MV-4-11 (cell line): ENCODE measurements at regions not wholly inside any gene's neighbourhood (a gene's known extent, or its start where the extent isn't known, plus 50 kb on each side); places are given as distances from the start of the nearest gene placed in this dataset.
"Not testable (repeated sequence)": the region's sequence is repeated elsewhere in the genome, so short reads cannot be mapped to it uniquely, and the experiment has no call there.

ENCODE experiments used
- DNase-seq: peaks from one replicate; lab custom pipeline; 2025; lab: John Stamatoyannopoulos, UW

DNA sequence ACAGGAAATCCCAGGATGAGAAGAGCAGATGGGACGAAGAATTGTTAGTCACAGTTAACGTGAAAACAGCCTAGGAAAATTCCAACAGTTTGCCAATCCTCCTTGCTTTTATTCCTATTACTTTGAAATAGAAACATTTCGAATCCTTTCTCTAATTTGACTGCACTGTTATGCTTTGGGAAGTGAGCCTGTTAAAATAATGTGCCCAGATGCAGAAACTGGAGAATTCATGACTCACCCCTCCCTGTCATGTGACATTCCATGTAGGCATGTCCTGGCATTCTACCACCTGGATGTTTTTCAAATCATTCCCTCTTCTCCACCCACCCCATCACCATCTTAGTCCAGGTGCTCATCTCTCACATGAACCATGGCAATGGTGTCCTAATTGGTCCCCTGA lies 107.3 kb downstream of the MINAR1 start:
- DNase-seq = no peak

DNA sequence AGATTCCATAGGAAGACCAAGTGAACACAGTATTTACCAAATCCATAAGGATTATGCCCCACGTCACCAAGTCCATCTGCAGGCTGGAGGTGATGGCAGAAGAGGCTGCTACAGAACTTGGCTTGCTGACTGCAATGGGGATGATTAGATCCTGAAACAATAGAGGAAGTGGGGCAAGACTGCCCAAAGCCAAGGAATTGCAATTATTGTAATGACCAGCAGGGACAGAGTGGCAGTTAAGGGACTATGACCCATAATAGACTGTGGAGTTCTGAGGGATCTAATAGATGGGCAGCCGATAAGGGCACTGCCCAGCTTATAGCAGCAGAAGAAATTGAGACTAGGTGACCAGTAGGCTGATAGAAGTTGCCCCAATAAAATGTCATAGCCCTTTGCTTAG lies 108.4 kb downstream of the MINAR1 start:
- peak; percentile 73 for DNase-seq

DNA sequence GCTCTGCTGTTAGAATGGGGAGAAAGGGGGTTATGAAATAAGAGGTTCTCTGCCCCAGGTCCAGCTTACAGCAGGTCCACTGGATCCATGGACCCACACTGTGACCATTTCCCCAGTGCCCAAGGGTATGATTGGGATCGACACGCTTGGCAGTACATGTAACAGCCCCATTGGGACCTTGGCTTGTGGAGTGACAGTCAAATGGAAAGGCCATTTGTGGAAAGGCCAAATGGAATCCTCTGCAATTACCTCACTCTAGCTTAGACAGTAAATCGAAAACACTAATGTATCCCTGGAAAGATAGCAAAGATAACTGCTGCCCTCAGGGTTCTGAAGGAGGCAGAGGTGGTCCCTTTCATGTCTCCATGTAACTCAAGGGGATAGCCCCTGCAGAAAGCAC lies 109.1 kb downstream of the MINAR1 start:
- DNase-seq = no peak

DNA sequence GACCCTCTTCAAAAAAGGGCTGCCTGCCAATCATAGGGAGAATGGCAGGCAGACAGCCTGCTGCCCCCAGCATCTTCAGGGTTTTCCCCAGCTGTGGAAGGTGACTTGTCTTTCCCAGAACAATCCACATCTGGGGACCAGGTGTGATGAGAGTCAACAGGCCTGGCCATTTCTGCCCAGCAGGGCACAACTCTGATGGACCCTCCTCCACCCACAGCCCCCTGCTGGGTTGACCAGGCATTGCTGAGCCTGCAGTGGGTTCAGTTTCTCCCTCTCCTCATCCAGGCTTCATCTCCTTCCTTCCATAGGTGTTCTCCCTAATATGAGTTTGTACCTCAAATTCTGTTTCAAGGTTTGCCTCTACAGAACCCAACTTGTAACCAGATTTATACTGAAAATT lies 111.0 kb downstream of the MINAR1 start:
- no peak for DNase-seq

DNA sequence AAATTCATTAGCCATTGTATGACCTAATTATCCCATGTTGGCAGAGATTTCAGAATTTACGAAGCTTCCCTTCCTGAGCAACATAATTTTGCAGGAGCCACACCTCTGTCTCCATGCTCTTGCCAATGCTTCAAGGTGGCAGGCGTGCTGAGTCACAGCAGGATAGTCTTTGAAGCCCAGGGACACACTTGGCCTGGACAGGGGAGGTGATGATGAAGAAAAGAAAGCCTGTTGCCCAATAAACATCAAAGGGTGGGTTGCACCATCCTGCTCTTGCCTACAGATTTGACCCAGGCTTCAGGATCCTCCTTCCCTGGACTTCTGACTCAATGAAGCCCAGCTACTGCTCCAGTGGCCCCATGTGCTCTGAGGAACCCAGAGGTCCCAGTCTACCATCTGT lies 117.1 kb downstream of the MINAR1 start:
- DNase-seq = no peak

DNA sequence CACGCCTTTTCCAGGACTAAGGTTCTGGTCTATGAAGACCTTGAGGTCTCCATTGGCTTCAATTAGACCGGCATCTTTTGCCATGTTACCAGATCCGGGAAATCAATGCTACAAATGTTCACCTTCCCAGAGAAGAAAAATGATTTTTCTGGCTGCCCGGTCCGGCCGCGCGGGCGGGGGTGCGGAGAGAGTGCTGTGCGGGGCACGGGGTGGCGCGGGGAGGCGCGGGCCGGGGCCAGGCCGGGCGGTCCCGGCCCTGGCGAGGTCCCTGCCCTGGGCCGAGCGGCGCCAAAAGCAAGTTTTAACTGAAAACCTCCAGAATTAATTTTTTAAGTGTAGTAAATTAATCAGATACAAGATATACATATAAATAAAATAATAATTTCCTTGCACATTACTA lies 128.2 kb downstream of the MINAR1 start:
- no peak for DNase-seq

DNA sequence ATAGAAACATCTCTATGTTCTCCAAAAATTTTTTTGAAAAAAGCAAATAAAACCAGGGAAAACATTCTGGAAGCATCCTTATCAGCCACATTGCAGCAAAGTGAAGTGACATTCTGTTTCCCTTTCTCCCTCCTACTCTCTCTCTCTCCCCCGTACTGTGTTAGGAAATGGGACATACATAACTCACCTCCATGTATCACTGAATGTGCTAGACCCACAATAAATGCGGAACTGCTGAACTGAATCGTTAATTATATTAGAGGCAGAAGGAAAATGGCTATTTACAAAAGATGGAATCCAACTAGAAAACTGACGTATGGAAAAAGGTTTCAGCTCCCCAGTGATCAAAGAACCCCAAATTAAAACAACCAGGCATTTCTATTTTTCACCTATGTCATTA lies 129.8 kb downstream of the MINAR1 start:
- no peak for DNase-seq

DNA sequence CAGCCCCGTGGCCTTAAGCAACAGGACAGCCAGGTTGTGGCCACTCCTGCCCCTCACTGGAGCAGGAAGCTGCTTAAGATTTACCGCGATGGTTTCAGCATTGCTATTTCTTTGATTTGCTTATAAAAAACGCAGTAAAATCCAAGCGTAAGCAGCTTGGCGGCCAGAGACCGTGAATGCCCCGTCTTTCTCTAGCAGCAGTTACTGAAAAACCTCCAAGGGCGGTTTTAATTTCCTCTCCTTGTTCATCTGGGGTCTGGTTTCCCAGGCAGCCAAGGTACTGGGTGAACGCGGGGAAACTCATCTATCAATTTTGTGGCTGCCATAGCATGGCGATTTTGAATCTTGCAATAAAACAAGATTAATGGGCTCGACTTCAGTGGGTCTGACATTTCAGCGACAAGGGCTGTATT lies 130.3 kb downstream of the MINAR1 start:
- DNase-seq = no peak

- DNase-seq = no peak
Observed at GRCh38 chr15:79562899-79563298, 130.8 kb downstream of the MINAR1 start.

DNA sequence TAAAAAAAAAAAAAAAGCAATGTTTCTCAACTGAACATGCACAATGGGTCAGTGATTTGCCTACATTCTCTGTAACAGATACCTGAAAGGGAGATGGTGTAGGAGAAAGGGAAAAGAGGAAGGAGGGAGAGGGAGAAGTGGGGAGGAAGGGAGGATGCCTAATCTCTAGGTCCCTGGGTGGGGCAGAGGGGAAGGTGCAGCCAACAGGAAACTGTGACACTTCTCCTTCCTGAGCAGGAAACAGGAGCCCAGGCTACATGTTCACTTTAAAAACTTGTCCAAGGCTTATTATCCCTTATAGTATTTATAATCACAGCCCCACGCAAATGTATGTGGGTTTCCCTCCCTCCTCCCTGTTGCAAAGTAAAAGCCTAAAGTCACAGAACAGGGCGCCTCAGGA lies 137.9 kb downstream of the MINAR1 start:
- no peak for DNase-seq

DNA sequence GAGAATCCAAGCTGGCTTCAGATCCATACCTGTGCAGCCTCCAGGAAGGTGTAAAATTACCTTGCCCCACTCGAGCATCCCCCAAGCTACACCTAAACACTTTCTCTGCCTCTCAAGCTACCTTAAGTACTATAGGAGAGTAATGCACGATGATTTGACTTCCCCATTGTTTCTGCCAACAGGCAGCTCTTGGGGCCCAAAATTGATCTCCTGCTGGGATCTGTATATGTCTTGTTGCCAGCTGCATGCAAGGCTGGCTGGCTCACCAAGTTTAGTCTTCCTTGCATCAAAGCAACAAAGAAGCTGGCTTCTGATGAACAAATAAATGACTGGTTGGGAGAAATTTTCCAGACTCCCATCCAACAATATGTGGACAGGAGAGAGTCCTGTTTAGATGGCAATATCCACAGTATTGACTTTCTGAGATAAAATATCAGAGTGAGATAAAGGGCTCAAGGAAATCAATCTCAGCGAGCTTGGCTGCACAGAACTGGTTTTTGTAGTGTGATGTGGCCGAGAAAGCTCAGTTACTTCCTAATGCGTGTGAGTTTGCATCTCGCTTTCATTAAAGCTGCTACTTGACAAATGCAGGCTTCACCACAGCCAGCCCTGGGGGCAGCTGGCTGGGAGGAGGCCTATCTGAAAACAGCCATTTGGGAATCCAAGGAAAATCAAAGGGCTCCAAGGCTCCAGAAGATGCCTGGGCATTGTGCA lies 140.7 kb downstream of the MINAR1 start:
- no peak for DNase-seq

GRCh38 chr15:79574431-79575273 lies 142.5 kb downstream of the MINAR1 start:
- DNase-seq = not testable (repeated sequence)

GRCh38 chr15:79582650-79583049 lies 150.5 kb downstream of the MINAR1 start:
- DNase-seq = no peak

GRCh38 chr15:79592126-79592525 lies 160.0 kb downstream of the MINAR1 start:
- no peak for DNase-seq

DNA sequence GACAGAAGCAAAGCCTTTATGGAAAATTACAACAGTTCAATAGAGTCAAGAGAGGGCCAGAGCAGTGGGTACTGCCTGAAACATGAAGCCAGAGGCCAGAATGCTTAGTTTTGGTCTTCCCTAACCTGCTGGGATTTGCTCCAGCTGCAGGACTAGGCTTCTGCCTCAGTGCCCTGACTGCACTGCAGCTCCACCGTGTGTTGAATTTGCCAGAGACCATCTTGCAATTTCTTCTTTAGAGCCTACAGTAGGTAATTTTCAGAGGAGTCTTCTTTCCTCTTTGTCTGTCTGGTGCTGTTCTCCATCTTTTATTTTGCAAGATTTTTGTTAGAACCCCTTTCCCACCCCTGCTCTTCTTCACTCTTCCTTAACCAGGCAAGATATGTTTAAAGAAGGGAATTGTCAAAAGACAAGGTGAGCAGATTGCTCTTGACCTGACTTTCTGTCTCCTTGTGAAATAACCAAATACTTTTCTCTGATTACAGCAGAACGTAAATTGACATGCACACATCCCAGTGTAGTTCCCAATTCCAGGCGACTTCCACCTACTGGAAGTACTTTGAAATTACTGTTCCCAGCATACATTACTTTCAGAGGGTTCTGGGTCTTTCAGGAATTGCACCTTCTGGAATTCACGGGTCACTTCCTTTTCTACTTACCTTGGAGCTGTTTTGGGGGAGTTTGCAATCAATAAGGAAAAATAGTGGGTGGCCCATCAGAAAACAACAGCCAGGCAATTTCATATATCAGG lies 161.2 kb downstream of the MINAR1 start:
- no peak for DNase-seq

- DNase-seq = no peak
Observed at GRCh38 chr15:79595306-79595705, 163.2 kb downstream of the MINAR1 start.

- DNase-seq = peak; percentile 89
Observed at GRCh38 chr15:79595995-79596622, 164.0 kb downstream of the MINAR1 start.

DNA sequence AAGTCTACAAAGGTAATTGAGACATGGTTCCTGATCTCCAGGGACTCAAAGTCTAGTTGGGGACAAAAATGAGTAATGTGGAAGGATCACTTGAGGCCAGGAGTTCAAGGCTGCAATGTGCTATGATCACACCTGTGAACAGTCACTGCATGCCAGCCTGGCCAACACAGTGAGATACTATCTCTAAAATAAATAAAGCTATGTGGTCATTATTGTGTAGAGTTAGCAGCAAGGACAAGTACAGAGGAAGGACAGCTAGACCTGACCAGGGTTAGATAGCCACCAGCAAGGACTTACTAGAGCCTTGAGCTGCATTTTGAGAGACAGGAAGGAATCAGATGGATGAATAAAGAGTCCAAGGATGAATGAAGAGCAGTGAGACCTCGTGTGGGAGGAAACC lies 166.5 kb downstream of the MINAR1 start:
- no peak for DNase-seq

DNA sequence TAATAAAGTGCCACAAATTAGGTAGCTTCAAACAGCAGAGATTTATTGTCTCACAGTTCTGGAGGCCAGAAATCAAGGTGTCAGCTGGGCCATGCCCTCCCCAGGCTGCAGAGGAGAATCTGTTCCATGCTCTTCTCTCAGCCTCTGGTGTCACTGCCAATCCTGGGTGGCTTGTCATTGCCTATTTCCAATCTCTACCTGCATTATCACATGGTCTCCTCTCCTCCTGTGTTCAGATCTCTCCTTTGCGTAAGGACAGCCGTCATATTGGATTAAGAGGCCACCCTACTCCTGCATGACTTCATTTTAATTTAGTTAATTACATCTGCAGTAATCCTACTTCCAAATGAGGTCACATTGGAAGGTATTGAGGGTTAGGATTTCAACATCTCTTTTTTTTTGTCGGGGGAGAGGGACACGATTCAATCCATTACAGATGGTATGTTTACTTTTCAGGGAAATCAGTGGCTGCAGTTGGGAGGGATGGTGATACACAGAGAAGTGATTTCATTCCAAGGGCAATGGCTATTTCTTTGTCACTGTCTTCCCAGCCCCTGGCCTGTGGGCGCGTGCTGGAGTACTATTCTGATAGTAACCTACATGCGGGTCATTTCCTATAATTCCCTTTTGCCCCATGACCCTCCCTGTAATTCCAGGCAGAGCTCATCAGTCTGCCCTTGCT lies 169.4 kb downstream of the MINAR1 start:
- DNase-seq = no peak

DNA sequence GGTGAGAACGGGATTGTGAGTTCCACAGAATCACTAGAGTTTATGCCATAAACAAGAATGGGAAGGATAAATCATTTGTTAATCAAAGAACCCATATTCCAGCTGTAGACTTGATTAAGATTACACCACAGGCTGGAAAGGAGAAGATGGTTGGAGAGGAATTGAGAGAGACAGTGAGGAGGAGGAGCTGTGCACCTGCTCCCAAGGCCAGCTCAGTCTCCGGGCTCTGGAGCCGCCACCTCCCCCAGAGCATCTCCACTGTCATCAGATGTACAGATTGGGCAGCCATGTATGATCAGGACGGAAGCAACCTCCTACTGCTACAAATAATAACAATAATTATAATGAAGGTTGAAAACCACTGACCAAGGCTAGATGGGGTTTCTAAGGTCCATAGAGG lies 170.0 kb downstream of the MINAR1 start:
- DNase-seq = no peak

GRCh38 chr15:79602731-79603130 lies 170.6 kb downstream of the MINAR1 start:
- DNase-seq = no peak
